ENCODE measurements at regions not wholly inside any gene's neighbourhood (a gene's known extent, or its start where the extent isn't known, plus 50 kb on each side); places are given as distances from the start of the nearest gene placed in this dataset.

- DNase-seq (ENCODE audit: low read depth), result no peak
- no peak for TF ChIP-seq CTCF (conservative IDR thresholded peaks at IDR 0.05; ENCODE audit: control insufficient read depth, insufficient read depth, low read depth, low read length)
- no peak overlapping the region for H3K4me3 ChIP-seq (ENCODE audit: control insufficient read depth, low read depth, low read length)
Observed at GRCh38 chr5:24737163-24737562, 92.4 kb upstream of the CDH10 start.

- no peak for DNase-seq (ENCODE audit: low read depth)
- no peak overlapping the region for H3K4me3 ChIP-seq (ENCODE audit: control insufficient read depth, low read depth, low read length)
- TF ChIP-seq CTCF (conservative IDR thresholded peaks at IDR 0.05; ENCODE audit: control insufficient read depth, insufficient read depth, low read depth, low read length), result no peak
Observed at GRCh38 chr5:24735284-24735683, 90.5 kb upstream of the CDH10 start.

- no peak for TF ChIP-seq CTCF (conservative IDR thresholded peaks at IDR 0.05; ENCODE audit: control insufficient read depth, insufficient read depth, low read depth, low read length)
- H3K4me3 ChIP-seq (ENCODE audit: control insufficient read depth, low read depth, low read length), result no peak overlapping the region
- DNase-seq (ENCODE audit: low read depth), result no peak
Observed at GRCh38 chr5:24732184-24732583, 87.4 kb upstream of the CDH10 start.

- TF ChIP-seq CTCF (conservative IDR thresholded peaks at IDR 0.05; ENCODE audit: control insufficient read depth, insufficient read depth, low read depth, low read length), result no peak
- DNase-seq (ENCODE audit: low read depth), result no peak
- H3K4me3 ChIP-seq (ENCODE audit: control insufficient read depth, low read depth, low read length), result no peak overlapping the region
Observed at GRCh38 chr5:24720743-24721142, 76.0 kb upstream of the CDH10 start.

- DNase-seq (ENCODE audit: low read depth), result no peak
- TF ChIP-seq CTCF (conservative IDR thresholded peaks at IDR 0.05; ENCODE audit: control insufficient read depth, insufficient read depth, low read depth, low read length), result no peak
- no peak overlapping the region for H3K4me3 ChIP-seq (ENCODE audit: control insufficient read depth, low read depth, low read length)
Observed at GRCh38 chr5:24714746-24715145, 70.0 kb upstream of the CDH10 start.

GRCh38 chr5:24712947-24713346, 68.2 kb upstream of the CDH10 start:
- TF ChIP-seq CTCF (conservative IDR thresholded peaks at IDR 0.05; ENCODE audit: control insufficient read depth, insufficient read depth, low read depth, low read length), result no peak
- no peak for DNase-seq (ENCODE audit: low read depth)

GRCh38 chr5:24712047-24712446, 67.3 kb upstream of the CDH10 start:
- no peak for DNase-seq (ENCODE audit: low read depth)
- TF ChIP-seq CTCF (conservative IDR thresholded peaks at IDR 0.05; ENCODE audit: control insufficient read depth, insufficient read depth, low read depth, low read length), result no peak
- no peak overlapping the region for H3K4me3 ChIP-seq (ENCODE audit: control insufficient read depth, low read depth, low read length)

More at GRCh38 chr5:24712947-24713346, 68.2 kb upstream of the CDH10 start:
- H3K4me3 ChIP-seq (ENCODE audit: control insufficient read depth, low read depth, low read length), result no peak overlapping the region

Data from fibroblast of mammary gland (primary cell).